Transverse colon (tissue), 4 donors: ENCODE measurements at regions not wholly inside any gene's neighbourhood (a gene's known extent, or its start where the extent isn't known, plus 50 kb on each side); places are given as distances from the start of the nearest gene placed in this dataset.

Experiments used
- DNase-seq: peaks from one replicate; pipeline ENCODE4 v3.0.0-alpha.2; 2019
- H3K27ac ChIP-seq, 4 donors: fragments of 200-600 bp; sonication (generic); 2 replicates each; pipeline ENCODE4 v1.5.1; 2016 to 2018; ENCODE audit warnings: inconsistent platforms in 4 of 4
- H3K27me3 ChIP-seq: fragments of 200-600 bp; sonication (generic); 2 replicates; pipeline ENCODE4 v1.5.1; 2017; ENCODE audit warnings: inconsistent platforms
- H3K36me3 ChIP-seq, 4 donors: fragments of 200-600 bp; sonication (generic); 2 replicates each; pipeline ENCODE4 v1.5.1; 2017 to 2019; ENCODE audit warnings: inconsistent platforms in 4 of 4
- H3K4me1 ChIP-seq, 4 donors: fragments of 200-600 bp; sonication (generic); 2 replicates each; pipeline ENCODE4 v1.5.1; 2017 to 2020; ENCODE audit warnings: inconsistent platforms in 4 of 4
- H3K4me3 ChIP-seq, 4 donors: fragments of 200-600 bp; sonication (generic); 1 replicate in 1 of 4; 2 replicates in 3 of 4; pipeline versions ENCODE4 v1.5.1 to v1.6.1; 2017 to 2019; ENCODE audit warnings: inconsistent platforms in 4 of 4
- H3K9me3 ChIP-seq, 2 donors: fragments of 200-600 bp; sonication (generic); 2 replicates each; pipeline ENCODE4 v1.5.1; 2017 to 2019; ENCODE audit warnings: inconsistent platforms in 2 of 2
- EP300 ChIP-seq: sonication (generic); formaldehyde crosslinking; IDR thresholded peaks from one replicate; pipeline ENCODE4 v1.6.1; 2017; ENCODE audit warnings: antibody characterized with exemption, low read depth
- POLR2A ChIP-seq: fragments of 450-650 bp; IDR thresholded peaks from one replicate; pipeline ENCODE4 v1.6.1; 2016; ENCODE audit warnings: antibody characterized with exemption, mild to moderate bottlenecking, moderate library complexity
- POLR2AphosphoS5 ChIP-seq, 3 donors: sonication (generic); formaldehyde crosslinking; IDR thresholded peaks; one replicate each; pipeline ENCODE4 v1.6.1; 2016; ENCODE audit warnings: antibody characterized with exemption in 3 of 3
- WGBS, 2 donors: methylation state at CpG; one replicate each; pipeline ENCODE4 v1.1.5; 2018; ENCODE audit warnings: low coverage in 1 of 2; 5-methylcytosine and 5-hydroxymethylcytosine counted together
- in situ Hi-C, 4 donors: fragments of 200-750 bp; cut with MboI; loops; one replicate each; pipeline versions ENCODE4 v1.15.0 to v1.15.1; 2017; ENCODE audit warnings: low sequenced_read_pairs in 3 of 4, low pct_ligation_motif_present in 1 of 4, low pct_unique_long_range_greater_than_20kb in 1 of 4
- intact Hi-C: fragments of 100-400 bp; cut with DNase I; formaldehyde crosslinking; loops from one replicate; pipeline ENCODE4 v1.15.1; 2023; ENCODE audit warnings: low total_unique reads
- TF ChIP-seq, protein P1 (sequence below), 5 experiments: fragments of 200-600 bp in 3 of 5; fragments of 450-650 bp in 2 of 5; sonication (generic) in 3 of 5; IDR thresholded peaks; 1 replicate in 2 of 5; 2 replicates in 3 of 5; pipeline ENCODE4 v1.5.1; 2016 to 2017; ENCODE audit warnings: antibody characterized with exemption in 5 of 5, inconsistent platforms in 3 of 5, mild to moderate bottlenecking in 2 of 5, moderate library complexity in 1 of 5

DNA sequence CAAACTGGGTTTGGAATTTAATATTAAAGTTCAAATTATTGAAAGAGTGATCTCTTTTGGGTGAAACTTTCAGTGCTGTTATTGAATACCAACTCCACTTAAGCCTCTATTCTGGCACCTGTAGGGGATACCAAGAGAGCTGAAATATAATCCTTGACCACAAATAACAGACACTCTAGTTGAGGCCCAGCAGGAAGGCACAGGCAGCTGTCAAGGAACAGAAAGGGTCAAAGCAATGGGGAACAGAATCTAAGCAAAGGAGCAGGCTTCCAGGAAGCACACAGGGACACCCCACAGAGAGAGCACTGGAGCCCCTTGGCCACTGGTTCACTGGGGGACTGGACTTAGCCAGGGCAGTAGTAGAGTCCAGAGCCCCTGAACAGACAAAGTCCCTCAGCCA lies 120.9 kb upstream of the SFSWAP start:
- H3K4me3 ChIP-seq: no peak overlapping the region
- TF ChIP-seq, protein P1, sequence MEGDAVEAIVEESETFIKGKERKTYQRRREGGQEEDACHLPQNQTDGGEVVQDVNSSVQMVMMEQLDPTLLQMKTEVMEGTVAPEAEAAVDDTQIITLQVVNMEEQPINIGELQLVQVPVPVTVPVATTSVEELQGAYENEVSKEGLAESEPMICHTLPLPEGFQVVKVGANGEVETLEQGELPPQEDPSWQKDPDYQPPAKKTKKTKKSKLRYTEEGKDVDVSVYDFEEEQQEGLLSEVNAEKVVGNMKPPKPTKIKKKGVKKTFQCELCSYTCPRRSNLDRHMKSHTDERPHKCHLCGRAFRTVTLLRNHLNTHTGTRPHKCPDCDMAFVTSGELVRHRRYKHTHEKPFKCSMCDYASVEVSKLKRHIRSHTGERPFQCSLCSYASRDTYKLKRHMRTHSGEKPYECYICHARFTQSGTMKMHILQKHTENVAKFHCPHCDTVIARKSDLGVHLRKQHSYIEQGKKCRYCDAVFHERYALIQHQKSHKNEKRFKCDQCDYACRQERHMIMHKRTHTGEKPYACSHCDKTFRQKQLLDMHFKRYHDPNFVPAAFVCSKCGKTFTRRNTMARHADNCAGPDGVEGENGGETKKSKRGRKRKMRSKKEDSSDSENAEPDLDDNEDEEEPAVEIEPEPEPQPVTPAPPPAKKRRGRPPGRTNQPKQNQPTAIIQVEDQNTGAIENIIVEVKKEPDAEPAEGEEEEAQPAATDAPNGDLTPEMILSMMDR (IDR thresholded peaks at IDR 0.05): no peak
- TF ChIP-seq EP300 (no peak), POLR2AphosphoS5 (IDR thresholded peaks at IDR 0.05) (no peak), POLR2A (no peak)
- no peaks in the 10 kb centered on the region for H3K36me3 ChIP-seq
- no peaks in the 10 kb centered on the region for H3K4me1 ChIP-seq
- in situ Hi-C loops (no loop called here), intact Hi-C loops (no loop called here)
- H3K27ac ChIP-seq: no peak overlapping the region
- no peaks in the 10 kb centered on the region for H3K9me3 ChIP-seq
- no peak for DNase-seq
- no peaks in the 10 kb centered on the region for H3K27me3 ChIP-seq

DNA sequence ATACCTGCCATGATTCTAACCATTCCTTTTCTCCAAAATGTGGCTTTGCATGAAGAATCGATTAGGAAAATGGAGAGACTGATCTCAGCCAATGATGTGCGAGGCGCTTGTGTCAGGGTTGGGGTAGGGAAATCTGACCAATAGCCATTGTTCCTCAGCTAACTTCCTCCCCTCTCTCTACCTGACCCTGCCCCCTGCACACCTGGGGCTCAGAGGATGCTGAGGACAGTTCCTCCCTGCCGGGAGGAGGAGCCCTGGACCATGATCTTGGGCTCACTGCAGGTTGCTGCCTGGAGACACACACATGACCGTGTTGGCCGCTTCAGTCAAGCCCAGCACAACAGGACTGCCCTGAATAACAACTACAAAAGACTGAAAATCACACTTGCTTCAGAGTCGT lies 119.8 kb upstream of the SFSWAP start:
- Histone ChIP-seq H3K4me1 (no peaks in the 10 kb centered on the region), H3K27ac (no peak overlapping the region), H3K36me3 (no peaks in the 10 kb centered on the region), H3K4me3 (no peak overlapping the region), H3K27me3 (no peaks in the 10 kb centered on the region), H3K9me3 (no peaks in the 10 kb centered on the region)
- no peak for DNase-seq
- TF ChIP-seq, protein P1 (IDR thresholded peaks at IDR 0.05): no peak
- TF ChIP-seq POLR2AphosphoS5 (IDR thresholded peaks at IDR 0.05): no peak
- TF ChIP-seq POLR2A: no peak
- no peak for TF ChIP-seq EP300
- WGBS, 2 donors: 71% methylated on average over 7 of the region's 7 CpGs; no CpG with 5 or more reads in 1 of the 2 donors
- in situ Hi-C loops: no loop called here
- intact Hi-C loops: no loop called here

- no peak overlapping the region for H3K4me3 ChIP-seq
- H3K36me3 ChIP-seq: no peaks in the 10 kb centered on the region
- H3K4me1 ChIP-seq: no peaks in the 10 kb centered on the region
- intact Hi-C loops (no loop called here), in situ Hi-C loops (no loop called here)
- no peak for DNase-seq
- no peaks in the 10 kb centered on the region for H3K27me3 ChIP-seq
- 78 to 92% methylated on average over 12 to 42 of the region's 42 CpGs for WGBS, 2 donors
- TF ChIP-seq EP300: no peak
- TF ChIP-seq POLR2A: no peak
- TF ChIP-seq, protein P1 (IDR thresholded peaks at IDR 0.05): no peak
- no peak for TF ChIP-seq POLR2AphosphoS5 (IDR thresholded peaks at IDR 0.05)
- no peak overlapping the region for H3K27ac ChIP-seq
- H3K9me3 ChIP-seq: no peaks in the 10 kb centered on the region
Observed at GRCh38 chr12:131591714-131592709, 118.9 kb upstream of the SFSWAP start.

GRCh38 chr12:131592972-131593371 lies 117.9 kb upstream of the SFSWAP start:
- Histone ChIP-seq H3K27me3 (no peaks in the 10 kb centered on the region), H3K9me3 (no peaks in the 10 kb centered on the region), H3K27ac (no peak overlapping the region), H3K36me3 (no peaks in the 10 kb centered on the region), H3K4me1 (no peaks in the 10 kb centered on the region), H3K4me3 (no peak overlapping the region)
- TF ChIP-seq, protein P1 (IDR thresholded peaks at IDR 0.05): no peak
- TF ChIP-seq POLR2A (no peak), POLR2AphosphoS5 (IDR thresholded peaks at IDR 0.05) (no peak), EP300 (no peak)
- no peak for DNase-seq
- in situ Hi-C loops: no loop called here
- 61 to 72% methylated on average over 2 to 6 of the region's 6 CpGs for WGBS, 2 donors
- intact Hi-C loops: no loop called here
